Endothelial cell of umbilical vein (primary cell): ENCODE measurements at regions not wholly inside any gene's neighbourhood (a gene's known extent, or its start where the extent isn't known, plus 50 kb on each side); places are given as distances from the start of the nearest gene placed in this dataset.

Experiments
- CTCF ChIP-seq, 2 donors: IDR thresholded peaks; 1 replicate in 1 of 2; 2 replicates in 1 of 2; pipeline ENCODE4 v1.5.1; 2011; ENCODE audit warnings: low read length in 2 of 2, mild to moderate bottlenecking in 2 of 2, moderate library complexity in 2 of 2, control low read depth in 1 of 2, inconsistent platforms in 1 of 2, low read depth in 1 of 2; ENCODE audit not compliant: insufficient read depth in 1 of 2; ENCODE audit errors: extremely low read depth in 1 of 2
- EZH2 ChIP-seq: IDR thresholded peaks from 2 replicates; pipeline ENCODE4 v1.6.1; 2012; ENCODE audit warnings: borderline replicate concordance, low read depth, mild to moderate bottlenecking, moderate library complexity, low read length, inconsistent platforms; ENCODE audit not compliant: severe bottlenecking
- FOS ChIP-seq: IDR thresholded peaks from 2 replicates; pipeline ENCODE4 v1.6.1; 2011; ENCODE audit warnings: mild to moderate bottlenecking, low read length, moderate library complexity, borderline replicate concordance; ENCODE audit not compliant: insufficient read depth
- GATA2 ChIP-seq: IDR thresholded peaks from 2 replicates; pipeline ENCODE4 v1.7.0; 2011; ENCODE audit warnings: low read depth, mild to moderate bottlenecking, moderate library complexity, mixed read lengths, low read length; ENCODE audit not compliant: insufficient read length, insufficient read depth
- JUN ChIP-seq: IDR thresholded peaks from 2 replicates; pipeline ENCODE4 v1.6.1; 2011; ENCODE audit warnings: borderline replicate concordance, low read depth; ENCODE audit not compliant: insufficient read length, insufficient read depth
- MAX ChIP-seq: IDR thresholded peaks from 2 replicates; pipeline ENCODE4 v1.6.1; 2011; ENCODE audit not compliant: insufficient read depth, insufficient read length
- MYC ChIP-seq: IDR thresholded peaks from one replicate; pipeline ENCODE4 v1.6.1; 2011; ENCODE audit warnings: mild to moderate bottlenecking, low read depth, low read length
- POLR2A ChIP-seq: IDR thresholded peaks from 2 replicates; pipeline ENCODE4 v1.6.1; 2012; ENCODE audit warnings: low read depth, mild to moderate bottlenecking, control low read depth, low read length
- POLR2AphosphoS5 ChIP-seq: IDR thresholded peaks from 2 replicates; pipeline ENCODE4 v1.6.1; 2012; ENCODE audit warnings: low read depth, mild to moderate bottlenecking, control low read depth, low read length, moderate library complexity; ENCODE audit not compliant: insufficient read depth

GRCh38 chr7:124515106-124515830 is 250.3 kb downstream of the GPR37 start:
- TF ChIP-seq CTCF (IDR thresholded peaks at IDR 0.05; ENCODE audit: extremely low read depth in 1 of 2, insufficient read depth in 1 of 2, low read depth in 1 of 2, low read length in 2 of 2) (no peak), POLR2AphosphoS5 (no peak), MAX (no peak), EZH2 (no peak), POLR2A (no peak), JUN (no peak), MYC (no peak), GATA2 (no peak), FOS (no peak)
